Common myeloid progenitor, CD34-positive (primary cell): ENCODE measurements at regions not wholly inside any gene's neighbourhood (a gene's known extent, or its start where the extent isn't known, plus 50 kb on each side); places are given as distances from the start of the nearest gene placed in this dataset.

Experiments
- CTCF ChIA-PET: fragments of 350-600 bp; sonication (Branson Sonifier 250); formaldehyde crosslinking; loops from one replicate; lab custom pipeline; 2021; ENCODE audit warnings: antibody characterized with exemption; lab: Charles Lee
- POLR2A ChIA-PET: fragments of 350-600 bp; sonication (Branson Sonifier 250); formaldehyde crosslinking; loops from one replicate; lab custom pipeline; 2021; ENCODE audit warnings: antibody characterized with exemption; lab: Charles Lee
- DNase-seq, 3 donors: peaks; one replicate each; pipeline versions ENCODE4 v3.0.0 to v3.0.0-alpha.2; 2013
- H3K27ac ChIP-seq, 2 experiments: 1 replicate in 1 of 2; 2 replicates in 1 of 2; pipeline ENCODE4 v1.7.0; 2013; ENCODE audit warnings: inconsistent platforms in 2 of 2, low read length in 2 of 2, mild to moderate bottlenecking in 2 of 2, low read depth in 1 of 2, moderate library complexity in 1 of 2; ENCODE audit not compliant: severe bottlenecking in 2 of 2, insufficient read depth in 1 of 2, poor library complexity in 1 of 2
- H3K27me3 ChIP-seq, 5 experiments: replicated peaks in 2 of 5; 1 replicate in 3 of 5; 2 replicates in 2 of 5; pipeline versions ENCODE4 v1.6.1 to v1.7.0; 2013; ENCODE audit warnings: low read length in 4 of 5, mild to moderate bottlenecking in 2 of 5, moderate library complexity in 2 of 5, inconsistent platforms in 1 of 5; ENCODE audit not compliant: insufficient read depth in 5 of 5, control insufficient read depth in 4 of 5
- H3K36me3 ChIP-seq, 4 experiments: 1 replicate in 2 of 4; 2 replicates in 2 of 4; pipeline versions ENCODE4 v1.6.1 to v1.7.0; 2013; ENCODE audit warnings: low read length in 3 of 4, control low read depth in 1 of 4, mild to moderate bottlenecking in 1 of 4; ENCODE audit not compliant: control insufficient read depth in 4 of 4, insufficient read depth in 4 of 4
- H3K4me1 ChIP-seq, 4 experiments: 1 replicate in 3 of 4; 2 replicates in 1 of 4; pipeline versions ENCODE4 v1.6.1 to v1.7.1; 2013; ENCODE audit warnings: low read length in 3 of 4, mild to moderate bottlenecking in 3 of 4, control low read depth in 1 of 4, inconsistent platforms in 1 of 4, moderate library complexity in 1 of 4; ENCODE audit not compliant: control insufficient read depth in 4 of 4, insufficient read depth in 4 of 4; ENCODE audit errors: control extremely low read depth in 1 of 4
- H3K4me3 ChIP-seq, 7 experiments: 1 replicate in 4 of 7; 2 replicates in 3 of 7; pipeline versions ENCODE4 v1.5.1 to v1.7.0; 2013; ENCODE audit warnings: mild to moderate bottlenecking in 7 of 7, low read length in 6 of 7, moderate library complexity in 6 of 7, inconsistent platforms in 2 of 7, low read depth in 2 of 7, control low read depth in 1 of 7; ENCODE audit not compliant: insufficient read depth in 4 of 7, control insufficient read depth in 1 of 7; ENCODE audit errors: extremely low read depth in 1 of 7
- H3K9me3 ChIP-seq, 5 experiments: 1 replicate in 4 of 5; 2 replicates in 1 of 5; pipeline versions ENCODE4 v1.6.1 to v1.7.1; 2013; ENCODE audit warnings: low read length in 4 of 5, mild to moderate bottlenecking in 2 of 5, inconsistent platforms in 1 of 5, low read depth in 1 of 5, moderate library complexity in 1 of 5; ENCODE audit not compliant: control insufficient read depth in 4 of 5, insufficient read depth in 2 of 5; ENCODE audit errors: control extremely low read depth in 1 of 5
- WGBS: methylation state at CpG from one replicate; pipeline ENCODE4 v1.1.5; 2013; ENCODE audit not compliant: insufficient coverage; 5-methylcytosine and 5-hydroxymethylcytosine counted together

DNA sequence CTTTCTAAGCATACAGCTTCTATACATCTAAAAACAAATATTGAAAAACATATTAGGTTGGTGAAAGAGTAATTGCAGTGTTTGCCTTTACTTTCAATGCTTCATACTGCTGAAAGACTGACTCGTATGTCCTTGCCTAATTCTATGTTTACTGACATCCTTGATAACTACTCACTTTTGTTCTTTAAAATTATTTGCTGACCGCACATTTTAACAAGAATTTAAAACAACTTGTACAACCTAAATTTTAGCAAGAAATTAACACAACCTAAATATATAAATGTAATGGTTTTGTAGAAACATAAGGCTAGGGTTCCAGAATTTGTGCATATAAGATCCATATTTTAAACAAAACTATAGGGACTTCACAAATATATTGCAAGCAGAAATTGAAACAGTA, 640.2 kb upstream of the MMS22L start:
- H3K4me1 ChIP-seq = no peaks in the 10 kb centered on the region
- H3K27me3 ChIP-seq = no peaks in the 10 kb centered on the region
- no peak for DNase-seq
- H3K27ac ChIP-seq = no peak overlapping the region
- H3K9me3 ChIP-seq = no peaks in the 10 kb centered on the region
- WGBS = 100% methylated on average over 1 of the region's 2 CpGs
- POLR2A ChIA-PET = no interaction called here
- no peak overlapping the region for H3K4me3 ChIP-seq
- CTCF ChIA-PET = no interaction called here
- H3K36me3 ChIP-seq = no peaks in the 10 kb centered on the region

DNA sequence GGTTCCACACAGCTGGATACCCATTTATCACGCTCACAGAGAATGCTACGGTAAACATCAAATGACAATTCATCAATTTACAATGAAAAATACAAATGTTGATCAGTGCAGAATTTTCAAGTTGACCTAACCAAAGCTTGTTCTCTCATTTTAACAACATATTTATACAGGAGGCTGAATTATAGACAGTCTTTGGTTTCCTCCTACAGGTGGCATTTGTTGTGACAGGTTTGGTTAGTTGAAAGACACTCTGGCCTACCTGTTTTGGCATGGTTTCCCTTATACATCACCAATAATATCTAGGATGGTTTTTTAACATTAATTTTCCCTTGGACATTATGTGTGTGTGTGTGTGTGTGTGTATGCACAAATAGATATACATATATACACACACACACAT, 642.5 kb upstream of the MMS22L start:
- ChIA-PET CTCF (interaction anchor here (1.4 kb wide), 1 partner anchor 24 kb away, joined by 5 read pairs; no protein-coding TSS in a partner anchor), POLR2A (no interaction called here)
- H3K9me3 ChIP-seq = no peaks in the 10 kb centered on the region
- no peak overlapping the region for H3K27ac ChIP-seq
- H3K36me3 ChIP-seq = no peaks in the 10 kb centered on the region
- no peak overlapping the region for H3K4me3 ChIP-seq
- H3K27me3 ChIP-seq = no peaks in the 10 kb centered on the region
- 100% methylated on average over 2 of the region's 2 CpGs for WGBS
- no peak for DNase-seq
- H3K4me1 ChIP-seq = no peaks in the 10 kb centered on the region

DNA sequence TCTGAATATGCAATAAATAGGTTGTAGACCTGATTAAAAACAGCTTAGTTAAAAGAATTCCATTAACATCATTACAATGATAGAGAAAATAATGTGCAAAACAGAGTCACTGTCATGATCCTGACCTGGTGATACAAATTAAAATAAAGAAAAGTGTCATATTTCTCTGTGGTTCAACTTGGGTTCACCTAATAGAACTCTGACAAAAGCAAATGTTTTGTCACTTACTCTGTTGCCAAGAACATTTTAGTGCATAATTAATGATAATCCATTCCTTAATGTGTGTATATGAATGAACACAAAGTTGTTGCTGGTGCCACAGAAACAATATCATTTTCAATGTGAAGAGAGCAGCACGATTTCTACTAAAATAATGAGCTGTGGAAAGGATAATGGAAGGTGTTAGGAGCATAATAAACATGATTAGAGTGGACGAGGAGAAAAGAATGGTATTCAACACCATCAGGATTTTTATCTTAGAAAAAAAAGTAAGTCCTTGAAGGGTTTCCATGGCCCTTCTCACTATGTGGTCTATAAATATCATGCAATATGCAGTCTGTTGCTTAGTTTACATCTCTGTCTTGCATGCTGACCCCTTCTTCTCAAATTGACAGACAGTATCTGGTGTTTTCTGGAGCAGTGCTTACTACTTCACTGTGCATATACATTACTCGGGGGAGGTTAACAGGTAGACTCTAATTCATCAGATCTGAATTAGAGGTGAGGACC, 656.6 kb upstream of the MMS22L start:
- no peaks in the 10 kb centered on the region for H3K4me1 ChIP-seq
- H3K4me3 ChIP-seq = no peak overlapping the region
- H3K27ac ChIP-seq = no peak overlapping the region
- H3K36me3 ChIP-seq = no peaks in the 10 kb centered on the region
- DNase-seq = no peak
- CTCF ChIA-PET = no interaction called here
- WGBS = 68% methylated on average over 3 of the region's 3 CpGs
- no peaks in the 10 kb centered on the region for H3K9me3 ChIP-seq
- H3K27me3 ChIP-seq = no peaks in the 10 kb centered on the region
- POLR2A ChIA-PET = no interaction called here

DNA sequence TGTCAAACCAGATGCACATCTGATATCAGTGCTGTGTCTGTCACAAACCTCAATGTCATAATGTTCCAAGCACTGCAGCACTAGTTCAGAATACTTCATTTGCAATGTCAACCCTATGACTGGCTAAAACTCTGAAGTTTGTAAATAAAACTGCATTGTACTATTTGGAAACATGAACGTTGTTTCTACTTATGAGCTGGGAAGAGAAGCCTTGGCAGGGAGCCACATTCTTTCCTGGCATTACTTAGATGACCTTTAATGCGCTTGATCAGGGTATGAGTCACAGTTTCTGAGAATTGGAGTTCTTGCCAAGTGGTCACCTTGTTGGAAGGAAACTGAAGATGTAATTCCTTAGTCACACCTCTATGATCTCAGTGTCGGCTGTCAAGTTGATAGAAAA, 664.8 kb upstream of the MMS22L start:
- no peak for DNase-seq
- H3K27ac ChIP-seq = no peak overlapping the region
- no peaks in the 10 kb centered on the region for H3K4me1 ChIP-seq
- no peaks in the 10 kb centered on the region for H3K9me3 ChIP-seq
- no peaks in the 10 kb centered on the region for H3K27me3 ChIP-seq
- 94% methylated on average over 2 of the region's 3 CpGs for WGBS
- CTCF ChIA-PET = no interaction called here
- H3K4me3 ChIP-seq = no peak overlapping the region
- POLR2A ChIA-PET = no interaction called here
- H3K36me3 ChIP-seq = no peaks in the 10 kb centered on the region

DNA sequence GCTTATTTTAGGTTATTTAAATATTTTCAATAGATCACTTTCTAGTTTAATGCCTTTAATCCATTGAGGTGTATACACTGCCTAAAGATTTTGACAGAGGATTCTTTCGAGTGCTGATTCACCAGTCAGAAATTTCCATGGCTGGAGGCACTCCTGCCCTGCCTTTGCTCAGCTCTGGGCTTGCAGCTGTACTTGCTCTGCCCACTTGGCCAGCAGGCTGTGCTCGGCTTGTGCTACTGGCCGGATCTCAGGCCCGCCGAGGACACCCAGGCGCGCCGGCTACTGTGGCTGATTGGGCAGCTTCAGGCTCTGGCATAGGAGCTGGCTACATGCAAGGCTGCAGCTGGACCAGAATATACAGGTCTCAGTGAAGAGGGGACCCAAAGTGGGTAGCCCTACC, 675.1 kb upstream of the MMS22L start:
- no peaks in the 10 kb centered on the region for H3K27me3 ChIP-seq
- 94% methylated on average over 8 of the region's 8 CpGs for WGBS
- no peaks in the 10 kb centered on the region for H3K36me3 ChIP-seq
- H3K4me3 ChIP-seq = no peak overlapping the region
- DNase-seq = no peak
- CTCF ChIA-PET = no interaction called here
- POLR2A ChIA-PET = no interaction called here
- no peaks in the 10 kb centered on the region for H3K9me3 ChIP-seq
- H3K4me1 ChIP-seq = no peaks in the 10 kb centered on the region
- H3K27ac ChIP-seq = no peak overlapping the region

DNA sequence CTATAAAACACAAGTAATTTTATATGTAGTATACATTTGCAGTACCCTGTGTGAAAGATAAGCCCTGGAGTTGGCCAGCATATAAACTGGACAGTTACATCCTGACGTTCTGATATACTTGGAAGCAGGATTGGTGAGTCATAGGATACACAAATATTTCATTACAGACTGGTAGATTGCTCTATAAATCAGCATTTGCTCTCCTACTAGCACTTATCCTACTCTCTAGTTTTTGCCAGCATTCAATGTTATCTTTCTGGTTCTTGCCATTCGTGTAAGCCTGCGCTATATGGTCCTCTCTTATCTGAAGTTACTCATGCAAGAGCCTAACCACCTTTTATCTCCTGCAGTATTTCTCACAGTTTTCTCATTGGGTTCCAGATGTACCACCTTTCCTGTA, 680.2 kb upstream of the MMS22L start:
- WGBS = 100% methylated on average over 2 of the region's 3 CpGs
- Histone ChIP-seq H3K27me3 (no peaks in the 10 kb centered on the region), H3K27ac (no peak overlapping the region), H3K4me3 (no peak overlapping the region), H3K4me1 (no peaks in the 10 kb centered on the region), H3K36me3 (no peaks in the 10 kb centered on the region), H3K9me3 (no peaks in the 10 kb centered on the region)
- ChIA-PET CTCF (interaction anchor here (1.4 kb wide), 1 partner anchor 14 kb away, joined by 3 read pairs; no protein-coding TSS in a partner anchor), POLR2A (no interaction called here)
- no peak for DNase-seq

DNA sequence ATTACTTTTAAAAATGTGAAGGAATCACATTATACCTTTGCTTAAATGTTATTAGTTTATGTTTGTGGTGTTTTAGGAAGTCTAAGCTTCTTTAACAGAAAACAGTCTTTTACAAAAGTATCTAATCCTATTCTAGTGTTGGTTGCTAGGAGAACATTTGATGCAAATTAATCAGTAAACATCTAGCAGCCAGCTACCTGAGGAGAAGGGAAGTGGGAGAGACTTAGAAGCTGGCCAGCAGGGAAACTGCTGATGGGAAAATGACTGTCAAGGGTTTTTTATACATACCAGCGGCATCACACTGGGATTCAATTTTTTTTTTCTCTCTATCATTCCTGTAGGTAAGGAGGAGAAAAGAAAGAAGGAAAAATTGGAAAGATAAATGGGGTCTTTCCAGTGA, 686.0 kb upstream of the MMS22L start:
- CTCF ChIA-PET = no interaction called here

More for the DNA sequence above, 686.0 kb upstream of the MMS22L start:
- H3K27me3 ChIP-seq = no peaks in the 10 kb centered on the region
- no peaks in the 10 kb centered on the region for H3K4me1 ChIP-seq
- DNase-seq = no peak
- POLR2A ChIA-PET = no interaction called here
- H3K4me3 ChIP-seq = no peak overlapping the region
- no CpG with 5 or more reads among the region's 1 CpG for WGBS
- no peaks in the 10 kb centered on the region for H3K36me3 ChIP-seq
- no peaks in the 10 kb centered on the region for H3K9me3 ChIP-seq
- H3K27ac ChIP-seq = no peak overlapping the region
